GM10266 (cell line): ENCODE measurements at regions not wholly inside any gene's neighbourhood (a gene's known extent, or its start where the extent isn't known, plus 50 kb on each side); places are given as distances from the start of the nearest gene placed in this dataset.

Experiments used
- DNase-seq: peaks from one replicate; pipeline ENCODE4 v3.0.0; 2012; ENCODE audit errors: extremely low spot score
- CTCF ChIP-seq: IDR thresholded peaks from 2 replicates; pipeline ENCODE4 v1.5.1; 2012; ENCODE audit warnings: mild to moderate bottlenecking, low read depth; ENCODE audit not compliant: control insufficient read depth, insufficient read depth; ENCODE audit errors: missing control alignments

DNA sequence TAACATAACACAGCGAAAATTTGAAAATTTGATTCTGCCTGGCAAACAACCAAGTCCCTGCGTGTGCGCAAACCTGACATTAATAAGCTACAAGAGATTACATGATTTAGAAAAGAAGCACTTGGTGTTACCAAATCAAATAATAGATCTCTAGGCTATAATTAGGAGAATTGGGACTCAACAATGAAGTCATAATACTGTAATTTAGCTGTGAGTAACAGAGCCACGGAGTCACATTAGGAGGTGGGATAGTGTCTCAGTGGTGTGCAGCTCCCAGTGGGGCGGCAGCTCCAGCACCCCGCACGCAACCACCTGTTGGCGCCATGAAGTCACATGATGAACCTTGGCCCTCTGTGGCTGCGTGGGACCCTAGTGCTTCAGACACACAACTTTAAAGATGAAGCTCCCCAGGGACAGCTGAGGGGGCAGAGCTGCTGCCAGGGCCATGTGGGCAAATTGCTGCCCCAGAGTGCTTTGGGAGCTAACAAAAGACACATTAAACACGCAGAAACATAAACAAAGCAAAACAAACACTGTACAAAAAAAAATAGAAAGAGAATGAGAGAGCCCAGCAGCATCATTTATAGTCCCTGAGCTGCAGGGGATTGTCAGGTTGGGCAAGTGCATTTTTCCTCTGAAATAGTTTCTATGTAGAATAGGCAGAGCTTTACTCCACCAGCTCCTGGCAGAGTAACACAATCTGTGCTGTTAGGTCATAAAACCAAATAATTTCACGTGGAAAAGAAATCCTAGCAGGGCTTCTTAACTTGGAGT is 605.6 kb downstream of the SOX6 start:
- no peak for TF ChIP-seq CTCF
- no peak for DNase-seq

DNA sequence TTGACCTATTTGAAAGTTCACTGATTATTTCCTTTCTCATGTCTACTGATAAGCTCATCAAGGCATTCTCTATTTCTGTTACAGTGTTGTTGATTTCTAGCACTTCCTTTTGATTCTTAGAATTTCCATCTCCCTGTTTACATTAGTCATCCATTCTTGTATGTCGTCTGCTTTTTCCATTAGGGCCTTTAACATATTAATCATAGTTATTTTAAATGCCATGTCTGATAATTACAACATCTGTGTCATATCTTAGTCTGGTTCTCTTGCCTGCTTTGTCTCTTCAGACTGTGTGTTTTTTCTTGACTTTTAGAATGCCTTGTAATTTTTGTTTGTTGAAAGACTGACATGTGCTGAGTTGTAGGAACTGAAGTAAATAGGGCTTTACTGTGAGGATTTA is 602.1 kb downstream of the SOX6 start:
- no peak for TF ChIP-seq CTCF
- DNase-seq = no peak

DNA sequence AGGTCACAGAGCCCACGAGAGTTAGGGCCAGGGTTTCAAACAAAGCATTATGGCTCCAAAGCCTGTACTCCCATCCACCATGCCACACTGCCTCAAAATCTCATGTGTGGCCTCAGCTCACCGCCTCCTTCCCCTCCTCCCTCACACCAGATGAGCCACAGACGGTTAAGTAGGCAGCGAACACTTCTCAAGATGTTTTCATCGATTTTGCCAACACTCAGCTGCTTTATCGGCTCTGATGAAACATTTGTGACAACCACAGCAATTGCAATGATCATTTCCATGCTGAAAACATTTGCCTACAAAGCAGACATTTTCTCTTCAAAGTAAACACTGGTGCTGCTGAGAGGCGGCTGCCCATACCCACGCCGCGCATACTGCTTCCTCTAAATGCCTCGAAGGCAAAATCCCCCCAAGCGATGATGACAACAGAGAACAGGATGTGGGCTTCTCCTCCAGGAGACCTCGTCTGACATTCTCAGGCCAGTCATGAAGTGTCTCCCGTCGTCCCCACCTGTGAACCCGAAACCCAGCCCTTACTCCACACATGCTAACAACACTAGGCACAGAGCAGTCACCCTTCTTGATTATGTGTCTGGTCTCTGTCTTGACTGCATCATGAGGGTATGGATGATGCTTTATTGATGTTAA is 599.2 kb downstream of the SOX6 start:
- TF ChIP-seq CTCF = no peak
- no peak for DNase-seq

GRCh38 chr11:15758857-15759465 is 597.4 kb downstream of the SOX6 start:
- no peak for TF ChIP-seq CTCF
- no peak for DNase-seq

- TF ChIP-seq CTCF = no peak
- no peak for DNase-seq
Measured at GRCh38 chr11:15761235-15761634, 595.1 kb downstream of the SOX6 start.

- no peak for DNase-seq
- no peak for TF ChIP-seq CTCF
Measured at GRCh38 chr11:15764326-15764725, 592.0 kb downstream of the SOX6 start.

DNA sequence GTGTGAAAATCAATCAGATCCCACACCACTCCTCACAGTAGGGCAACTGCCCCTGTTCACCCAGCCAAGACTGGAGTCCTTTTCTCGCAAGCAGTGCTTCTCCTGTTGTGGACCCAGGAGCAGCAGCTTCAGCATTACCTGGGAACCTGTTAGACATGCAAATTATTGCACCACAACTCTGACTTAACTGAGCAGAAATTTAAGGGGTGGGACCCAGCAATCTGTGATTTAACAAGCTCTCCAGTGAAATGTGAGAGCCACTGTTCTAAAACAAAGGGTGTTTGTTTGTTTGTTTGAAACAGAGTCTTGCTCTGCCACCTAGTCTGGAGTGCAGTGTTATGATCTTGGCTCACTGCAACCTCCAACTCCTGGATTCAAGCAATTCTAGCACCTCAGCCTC is 591.4 kb downstream of the SOX6 start:
- DNase-seq = no peak
- no peak for TF ChIP-seq CTCF
